Activated CD8-positive, alpha-beta memory T cell treated with anti-CD3 and anti-CD28 coated beads, Interleukin-2, amount 50 U/mL, for 24 hours (primary cell): ENCODE measurements at regions not wholly inside any gene's neighbourhood (a gene's known extent, or its start where the extent isn't known, plus 50 kb on each side); places are given as distances from the start of the nearest gene placed in this dataset.

Experiments
- DNase-seq: peaks from one replicate; pipeline ENCODE4 v3.0.0-alpha.2; 2020; ENCODE audit errors: extremely low read depth

DNA sequence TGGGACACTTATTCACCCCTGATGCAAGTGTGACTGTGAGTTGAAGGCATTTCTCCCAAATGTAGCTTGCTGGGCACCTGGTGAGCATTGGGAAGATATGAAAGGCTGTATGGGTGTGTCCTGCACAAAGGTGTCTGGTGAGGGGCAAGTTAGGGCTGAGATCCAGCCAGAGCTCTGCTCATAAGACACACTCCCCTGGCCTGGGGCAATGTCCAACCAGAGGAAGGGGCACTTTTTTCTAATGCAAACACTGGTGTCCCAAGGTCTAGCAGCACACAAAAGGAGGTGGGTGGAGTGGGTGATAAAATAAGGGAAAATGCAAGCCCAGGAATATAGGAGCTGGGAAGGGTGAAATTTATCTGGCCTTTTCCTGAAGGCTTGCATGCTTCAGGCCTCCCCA, 57.0 kb upstream of the TRABD2B start:
- DNase-seq = no peak

DNA sequence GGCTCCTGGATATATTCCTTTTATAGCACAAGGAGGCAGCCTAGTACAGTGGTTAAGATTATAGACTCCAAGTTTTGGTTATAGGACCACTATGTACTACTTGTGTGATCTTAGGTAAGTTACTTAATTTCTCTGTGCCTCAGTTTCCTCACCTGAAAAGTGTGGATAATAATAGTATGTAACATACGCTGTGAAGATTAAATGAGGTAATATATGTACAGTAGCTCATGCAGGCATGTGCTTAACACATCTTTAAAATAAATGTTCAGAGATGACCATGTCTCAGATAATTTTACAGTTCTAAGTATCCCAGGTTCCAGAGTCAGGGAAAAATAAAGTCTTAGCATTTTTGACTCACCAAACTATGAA, 55.7 kb upstream of the TRABD2B start:
- DNase-seq = no peak

DNA sequence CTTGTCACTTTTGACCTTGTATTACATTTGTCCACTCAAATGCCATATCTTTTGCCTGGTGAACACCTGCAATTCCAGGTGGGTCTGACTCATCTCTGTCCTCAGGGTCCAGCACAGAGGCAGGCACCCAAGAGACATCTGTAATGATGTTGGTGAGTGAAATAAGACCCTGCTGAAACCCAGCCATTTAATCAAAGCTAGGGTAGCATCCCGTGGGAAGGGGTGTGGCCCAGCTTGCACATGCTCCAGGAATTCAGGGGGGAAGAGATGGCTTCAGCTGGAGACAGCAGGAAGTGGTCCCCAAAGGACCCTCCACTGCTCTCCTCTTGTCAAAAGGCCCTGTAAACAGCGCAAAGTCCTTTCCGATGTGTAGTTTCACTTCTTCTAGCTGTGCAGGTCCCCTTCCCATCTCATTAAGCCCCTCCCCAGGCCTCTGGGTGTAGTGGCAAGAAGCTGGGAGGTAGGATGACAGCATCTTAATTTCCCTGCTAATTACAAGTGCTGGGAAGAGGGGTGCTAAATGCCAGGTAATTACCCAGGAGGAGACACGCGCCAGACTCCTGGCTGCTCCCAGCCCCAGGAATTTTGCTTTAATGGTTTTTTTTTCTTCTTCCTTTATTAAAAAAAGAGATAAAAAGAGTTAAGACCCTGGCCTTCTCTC, 54.4 kb upstream of the TRABD2B start:
- DNase-seq = no peak

DNA sequence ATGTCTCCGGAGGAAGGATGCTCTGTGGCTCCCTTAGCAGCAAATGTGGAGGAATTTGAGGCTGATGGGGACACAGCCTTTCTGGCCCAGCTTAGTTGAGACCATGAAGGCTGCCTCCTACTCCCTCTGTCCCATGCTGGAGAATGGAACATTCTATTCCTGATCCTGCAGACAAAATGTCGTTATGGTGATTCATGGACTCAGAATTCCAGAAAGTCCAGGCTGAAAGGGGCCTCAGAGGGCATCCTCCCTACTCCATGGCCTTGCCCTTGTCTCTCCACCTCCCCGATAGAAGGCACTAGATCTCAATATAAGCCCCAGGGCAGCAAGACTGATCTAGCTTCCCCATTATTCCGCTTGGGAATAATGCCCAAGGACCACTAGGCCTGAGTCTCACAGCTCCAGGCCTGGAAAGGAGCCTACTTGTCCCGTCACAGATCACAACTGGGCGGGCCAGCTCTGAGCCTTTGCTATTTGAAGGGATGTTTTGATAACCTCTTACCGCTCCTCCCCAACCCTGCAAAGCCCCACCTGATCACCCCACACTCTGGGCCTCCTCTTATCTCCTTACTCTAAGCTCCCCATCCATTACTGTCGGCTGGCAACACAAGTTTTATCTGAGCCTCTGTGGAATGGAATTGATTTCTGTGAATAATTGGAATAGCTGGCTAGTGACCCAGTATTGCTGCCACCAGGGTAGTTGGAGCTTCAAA, 52.8 kb upstream of the TRABD2B start:
- no peak for DNase-seq

DNA sequence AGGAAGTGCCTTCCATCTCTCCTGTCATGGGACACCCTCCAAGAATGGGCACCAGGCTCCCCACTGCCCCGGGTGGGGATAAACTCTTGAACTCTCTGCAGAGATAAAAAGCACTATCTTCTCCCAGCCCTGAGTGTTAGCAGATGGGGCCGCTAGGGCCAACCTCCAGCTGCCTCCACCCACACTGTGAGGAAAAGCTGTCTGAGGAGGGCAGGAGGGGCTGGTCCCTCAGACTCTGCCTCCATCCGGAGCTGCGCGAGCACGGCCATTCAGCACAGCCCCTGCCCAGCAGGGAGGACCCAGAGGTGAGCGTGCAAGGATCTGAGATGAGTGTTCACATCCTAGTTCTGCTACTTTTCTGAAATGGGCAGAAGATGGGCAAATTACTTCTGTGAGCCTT, 51.8 kb upstream of the TRABD2B start:
- DNase-seq = no peak

DNA sequence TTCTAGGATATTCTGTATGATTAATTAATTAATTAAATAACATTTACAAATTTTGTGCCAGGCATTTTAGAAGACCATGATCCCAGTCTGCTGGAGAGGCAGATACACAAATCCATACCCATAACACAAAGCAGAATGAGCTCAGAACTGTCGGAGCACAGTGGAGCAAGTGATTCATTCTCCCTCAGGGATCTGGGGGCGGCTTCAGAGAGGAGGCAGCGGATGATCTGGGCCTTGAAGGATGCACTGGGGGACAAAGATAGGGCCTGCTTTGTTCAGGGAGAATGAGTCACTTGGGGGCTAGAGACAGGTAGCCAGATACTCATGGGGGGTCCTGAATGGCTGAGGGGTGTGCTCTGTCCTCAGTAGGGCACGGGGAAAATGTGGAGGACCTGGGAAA, 50.9 kb upstream of the TRABD2B start:
- no peak for DNase-seq

DNA sequence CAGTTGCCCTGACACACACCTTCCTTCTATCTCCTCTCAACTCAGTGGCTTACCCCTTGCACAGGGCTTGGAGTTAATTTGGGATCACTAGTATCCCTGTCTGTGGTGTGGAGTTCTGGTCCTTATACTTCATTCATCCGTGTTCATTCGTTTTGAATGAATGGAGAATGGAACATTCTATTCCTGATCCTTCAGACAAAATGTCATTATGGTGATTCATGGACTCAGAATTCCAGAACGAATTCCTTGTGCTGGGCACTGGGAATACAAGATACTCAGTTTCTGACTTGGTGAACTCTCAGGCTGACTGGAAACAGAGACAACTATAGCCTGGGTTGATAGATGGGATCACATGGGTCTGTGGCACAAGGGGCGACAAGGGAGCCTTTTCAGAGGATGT, 49.9 kb upstream of the TRABD2B start:
- no peak for DNase-seq
